ENCODE measurements at regions not wholly inside any gene's neighbourhood (a gene's known extent, or its start where the extent isn't known, plus 50 kb on each side); places are given as distances from the start of the nearest gene placed in this dataset.
"Not testable (repeated sequence)": the region's sequence is repeated elsewhere in the genome, so short reads cannot be mapped to it uniquely, and the experiment has no call there.

DNA sequence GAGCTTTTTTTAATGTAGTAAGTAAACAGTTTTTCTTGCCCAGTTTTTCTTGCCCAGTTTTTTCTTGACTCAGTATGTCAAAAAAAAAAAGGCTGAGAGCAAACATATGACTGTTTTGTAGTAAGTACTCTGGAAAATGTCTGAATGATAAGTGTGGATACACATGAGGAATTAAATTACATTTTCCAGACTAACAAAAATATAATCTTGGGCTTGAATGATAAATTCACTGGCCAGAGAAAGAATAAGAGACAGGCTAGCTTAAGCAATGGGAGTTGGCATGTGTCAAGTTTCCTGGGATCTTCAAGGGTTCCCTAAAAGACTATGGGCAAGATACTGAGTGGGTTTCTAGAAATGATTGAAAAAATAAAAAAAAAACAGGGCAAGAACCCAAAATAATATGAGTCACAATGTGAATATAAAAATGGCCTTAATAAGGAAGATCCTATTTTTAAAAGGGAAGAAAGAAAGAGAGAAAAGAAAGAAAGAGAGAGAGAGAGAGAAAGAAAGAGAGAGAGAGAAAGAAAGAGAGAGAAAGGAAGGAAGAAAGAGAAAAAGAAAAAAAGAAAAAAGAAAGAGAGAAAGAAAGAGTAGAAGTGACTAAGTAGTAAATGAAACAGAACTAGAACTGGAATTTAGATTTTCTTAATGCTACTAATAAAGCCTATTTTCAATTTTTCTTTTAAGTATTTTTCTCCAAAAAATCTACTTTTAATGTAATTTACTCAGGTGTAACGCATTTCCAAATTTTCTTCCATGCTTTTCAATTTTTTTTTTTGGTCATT lies 60.2 kb downstream of the TFPI2 start:
- DNase-seq: no peak

DNA sequence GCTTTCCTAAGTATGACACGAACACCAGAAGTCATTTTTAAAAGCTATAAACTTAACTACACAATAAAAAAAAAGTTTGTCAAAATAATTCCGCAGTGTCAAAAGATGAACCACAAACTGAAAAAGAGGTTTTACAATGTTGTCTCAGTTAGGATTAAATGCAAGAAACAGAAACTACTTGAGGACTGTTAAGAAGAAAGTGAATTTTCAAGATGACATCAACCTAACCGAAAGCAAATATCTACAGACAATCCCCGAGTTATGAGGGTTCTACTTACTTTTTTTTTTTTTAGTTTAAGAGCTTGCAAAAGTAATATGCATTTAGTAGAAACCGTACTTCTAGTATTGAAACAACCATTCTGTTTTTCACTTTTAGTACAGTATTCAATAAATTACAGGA lies 62.3 kb downstream of the TFPI2 start:
- no peak for DNase-seq

DNA sequence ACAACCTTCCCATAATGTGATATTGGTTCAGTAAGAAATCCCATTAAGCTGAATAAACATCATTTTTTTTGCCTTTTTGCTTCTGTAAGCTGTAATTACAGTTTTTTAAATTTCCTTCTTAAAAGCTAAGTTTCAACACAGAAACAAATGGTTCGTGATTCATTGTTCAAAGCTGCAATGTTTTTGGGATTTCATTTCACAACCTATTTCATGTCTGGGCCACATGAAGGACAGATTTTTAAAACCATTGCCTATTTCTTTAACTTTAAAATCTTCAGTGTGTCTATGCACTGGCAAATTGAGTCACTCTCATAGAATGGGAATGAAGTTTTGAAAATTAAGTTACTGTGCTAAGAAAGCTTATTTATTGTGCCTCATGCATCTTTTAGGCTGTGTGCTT lies 66.9 kb downstream of the TFPI2 start:
- DNase-seq: no peak

DNA sequence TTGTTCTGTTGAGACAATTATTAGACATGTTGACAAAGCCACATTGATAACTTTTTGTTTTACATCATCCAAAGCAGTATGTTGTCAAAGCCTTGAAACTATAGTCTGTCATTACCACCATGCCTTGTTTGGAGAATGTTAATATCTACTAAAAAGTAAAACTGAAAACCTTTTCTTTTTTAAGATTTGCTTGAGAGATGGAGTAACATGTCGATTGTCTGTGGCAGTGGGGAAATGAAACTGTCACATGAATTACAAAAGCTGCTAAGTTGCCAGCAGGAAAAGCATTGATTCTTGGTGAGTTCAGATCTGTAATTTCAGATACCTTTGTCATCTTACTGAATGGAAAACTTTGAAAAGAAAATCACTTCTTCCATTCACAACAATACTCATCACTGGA lies 69.1 kb downstream of the TFPI2 start:
- no peak for DNase-seq

DNA sequence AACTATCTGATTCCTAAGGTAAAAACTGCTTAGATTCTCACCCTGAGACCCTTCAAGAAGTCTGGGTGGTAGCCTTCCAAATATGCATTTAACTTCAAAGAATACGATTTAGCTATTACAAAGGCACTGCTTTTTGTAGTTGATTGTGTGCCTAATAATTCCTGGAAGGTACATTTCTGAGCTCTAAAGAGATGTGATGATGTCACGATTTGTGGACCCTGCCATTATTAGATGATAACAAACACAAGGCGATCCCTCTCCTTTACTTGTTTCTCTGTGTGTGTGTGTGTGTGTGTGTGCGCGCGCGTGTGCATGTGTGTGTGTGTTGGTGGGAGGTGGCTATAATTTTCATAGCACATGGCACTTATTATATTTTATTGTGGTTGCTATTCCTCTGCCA lies 70.9 kb downstream of the TFPI2 start:
- no peak for DNase-seq

DNA sequence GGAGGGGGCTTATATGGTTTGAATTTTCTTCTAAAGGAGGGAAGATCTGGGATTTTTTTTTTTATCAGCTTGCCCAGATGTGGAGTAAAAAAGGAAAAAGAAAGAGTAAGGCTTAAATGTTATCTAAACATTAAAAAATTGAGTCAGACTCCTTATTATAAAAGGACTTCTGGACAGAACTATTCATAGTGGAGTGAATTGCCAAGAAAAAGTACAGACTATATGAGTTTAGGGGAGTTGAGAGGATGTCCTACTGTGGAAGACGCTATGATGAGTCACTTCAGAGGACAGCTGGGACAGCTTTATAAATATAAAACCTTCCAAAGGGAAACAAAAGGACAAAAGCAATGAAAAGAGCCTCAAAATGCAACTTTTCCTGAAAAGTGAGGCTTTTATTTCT lies 73.0 kb downstream of the TFPI2 start:
- DNase-seq: no peak

DNA sequence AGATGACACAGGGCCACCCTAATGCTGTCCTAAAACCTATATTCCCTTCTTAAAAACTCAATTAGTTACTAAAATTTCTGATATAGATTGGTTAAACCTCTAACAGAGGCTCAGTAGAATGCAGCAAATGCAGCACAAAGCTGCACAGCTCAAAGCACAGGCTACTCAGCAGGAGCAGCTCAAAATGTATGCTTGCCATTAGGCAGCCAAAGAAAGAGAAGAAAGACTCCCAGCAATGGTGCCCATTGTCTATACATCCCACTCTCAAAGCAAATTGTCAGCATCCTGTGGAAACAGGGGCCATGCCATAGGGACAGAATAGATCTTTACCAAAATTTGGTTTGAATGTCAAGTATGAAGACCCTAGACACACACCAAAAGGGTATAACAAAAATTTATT lies 73.5 kb downstream of the TFPI2 start:
- no peak for DNase-seq

DNA sequence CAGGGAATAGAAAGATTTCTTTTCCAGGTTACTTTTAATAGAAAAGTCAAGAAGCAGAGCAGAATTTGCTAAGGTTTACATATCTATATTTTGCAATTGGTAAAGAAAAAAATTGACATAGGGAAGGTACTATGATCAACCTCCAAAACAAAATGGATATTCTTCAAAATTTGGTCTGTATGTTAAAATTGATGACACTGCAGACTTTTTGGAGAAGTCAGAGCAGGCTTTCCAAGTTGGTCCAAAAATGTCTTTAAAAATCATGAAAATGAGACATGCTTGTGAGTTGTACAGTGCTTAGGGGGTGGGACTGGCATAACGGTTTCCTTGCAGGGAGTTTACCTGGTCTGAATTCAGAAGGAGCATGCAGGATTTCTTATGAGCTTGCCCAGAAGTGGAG lies 77.0 kb downstream of the TFPI2 start:
- DNase-seq: no peak

DNA sequence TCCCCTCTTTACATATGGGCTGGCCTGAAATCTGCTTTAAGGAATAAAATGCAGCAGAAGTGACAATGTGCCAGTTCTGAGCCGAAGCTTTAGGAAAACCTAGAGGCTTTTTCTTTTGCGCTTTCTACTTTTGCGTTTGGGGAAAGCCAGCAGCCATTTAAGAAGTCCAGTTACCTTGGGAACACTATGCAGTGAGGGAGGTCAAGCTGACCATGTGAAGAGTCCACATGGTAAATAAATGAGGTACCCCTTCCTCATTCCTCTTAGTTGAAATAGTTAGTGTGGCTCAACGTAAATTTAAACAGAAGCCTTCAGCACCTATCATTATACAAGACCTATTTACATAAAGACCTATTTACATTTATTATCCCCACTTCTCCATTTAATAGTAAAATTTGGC lies 78.5 kb downstream of the TFPI2 start:
- DNase-seq: no peak

DNA sequence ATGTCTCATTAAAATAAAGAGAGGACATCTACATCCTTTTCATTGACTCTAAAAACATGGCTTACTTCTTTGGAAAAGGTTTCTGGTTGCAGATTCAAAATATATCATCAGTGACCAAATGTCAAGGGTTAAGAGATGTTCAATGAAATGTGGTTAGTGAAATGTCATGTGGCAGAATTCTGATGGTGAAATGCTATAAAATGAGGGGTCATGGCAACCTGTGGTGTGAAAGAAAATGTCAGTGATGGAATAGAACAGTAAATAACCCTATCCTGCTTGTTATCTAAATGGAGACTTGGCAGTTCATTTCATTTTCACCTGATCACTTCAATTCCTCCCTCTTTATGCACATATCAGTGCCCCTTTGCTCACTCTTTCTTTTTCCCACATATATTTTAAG lies 79.4 kb downstream of the TFPI2 start:
- no peak for DNase-seq

DNA sequence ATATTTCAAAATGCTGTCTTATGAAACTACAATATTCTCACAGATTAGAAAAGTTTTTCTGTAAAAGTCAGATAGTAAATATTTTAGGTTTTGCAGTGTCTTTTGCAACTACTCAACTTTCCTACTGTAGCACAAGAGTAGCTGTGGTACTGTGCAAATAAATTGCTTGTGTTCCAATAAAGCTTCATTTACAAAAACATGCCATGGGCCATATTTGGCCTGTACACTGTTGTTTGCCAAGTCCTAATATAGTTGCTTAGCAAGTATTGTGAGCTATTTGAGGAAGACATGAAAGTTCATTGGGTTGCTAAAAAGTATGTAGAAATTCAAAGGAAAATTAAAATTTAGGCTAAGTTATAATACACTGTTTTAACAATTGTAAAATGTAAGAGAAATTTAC lies 80.0 kb downstream of the TFPI2 start:
- no peak for DNase-seq

DNA sequence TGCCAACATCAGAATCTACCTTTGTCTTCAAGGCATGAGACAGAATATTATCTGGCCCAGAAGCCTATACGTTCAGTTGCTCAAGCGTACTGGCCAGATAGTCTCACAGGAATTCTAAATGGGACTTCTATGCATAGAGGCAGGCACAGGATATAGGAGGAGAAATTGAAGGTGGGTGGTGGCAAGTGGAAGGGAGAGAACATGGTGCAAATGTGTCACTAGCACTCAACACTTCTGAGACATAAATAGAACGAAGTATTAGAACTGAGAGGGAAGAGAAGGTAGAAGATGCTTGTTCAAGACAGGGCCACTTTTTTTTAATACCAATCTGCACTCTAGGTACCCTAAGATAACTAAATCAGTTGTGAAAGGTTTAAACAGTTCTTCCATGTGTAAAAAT lies 85.8 kb downstream of the TFPI2 start:
- no peak for DNase-seq

DNA sequence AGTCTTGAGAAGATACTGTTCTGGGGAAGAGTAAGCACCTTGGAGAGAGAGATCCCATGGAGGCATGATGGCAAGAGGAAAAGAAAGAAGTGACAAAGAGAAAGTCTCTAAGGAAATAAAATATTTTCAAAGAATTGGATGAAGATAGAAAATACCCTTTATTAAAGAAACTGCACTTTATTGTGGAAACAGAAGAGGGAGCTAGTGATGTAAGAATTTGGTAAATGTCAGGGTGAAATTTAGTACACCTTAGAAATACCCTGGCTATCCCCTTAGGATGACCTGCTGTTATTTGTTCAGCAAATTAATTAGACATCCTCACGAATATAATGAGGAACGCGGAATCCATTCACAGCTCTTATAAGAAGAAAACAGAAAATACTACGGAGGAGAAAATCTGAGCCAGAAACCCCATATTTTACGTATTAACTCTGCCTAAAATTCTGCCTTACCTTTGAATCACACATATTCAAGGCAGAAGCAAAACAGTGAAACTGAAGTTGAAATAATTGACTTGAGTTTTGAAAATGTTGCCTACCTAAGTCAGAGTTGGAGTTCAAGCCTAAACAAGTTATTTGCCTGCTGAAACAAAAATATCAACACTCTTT lies 90.7 kb downstream of the TFPI2 start:
- DNase-seq: no peak

DNA sequence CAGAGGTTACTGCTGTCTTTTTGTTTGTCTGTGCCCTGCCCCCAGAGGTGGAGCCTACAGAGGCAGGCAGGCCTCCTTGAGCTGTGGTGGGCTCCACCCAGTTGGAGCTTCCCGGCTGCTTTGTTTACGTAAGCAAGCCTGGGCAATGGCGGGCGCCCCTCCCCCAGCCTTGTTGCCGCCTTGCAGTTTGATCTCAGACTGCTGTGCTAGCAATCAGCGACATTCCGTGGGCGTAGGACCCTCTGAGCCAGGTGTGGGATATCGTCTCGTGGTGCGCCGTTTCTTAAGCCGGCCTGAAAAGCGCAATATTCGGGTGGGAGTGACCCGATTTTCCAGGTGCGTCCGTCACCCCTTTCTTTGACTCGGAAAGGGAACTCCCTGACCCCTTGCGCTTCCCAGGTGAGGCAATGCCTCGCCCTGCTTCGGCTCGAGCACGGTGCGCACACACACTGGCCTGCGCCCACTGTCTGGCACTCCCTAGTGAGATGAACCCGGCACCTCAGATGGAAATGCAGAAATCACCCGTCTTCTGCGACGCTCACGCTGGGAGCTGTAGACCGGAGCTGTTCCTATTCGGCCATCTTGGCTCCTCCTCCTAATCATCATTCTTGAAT lies 97.4 kb downstream of the TFPI2 start:
- not testable (repeated sequence) for DNase-seq

DNA sequence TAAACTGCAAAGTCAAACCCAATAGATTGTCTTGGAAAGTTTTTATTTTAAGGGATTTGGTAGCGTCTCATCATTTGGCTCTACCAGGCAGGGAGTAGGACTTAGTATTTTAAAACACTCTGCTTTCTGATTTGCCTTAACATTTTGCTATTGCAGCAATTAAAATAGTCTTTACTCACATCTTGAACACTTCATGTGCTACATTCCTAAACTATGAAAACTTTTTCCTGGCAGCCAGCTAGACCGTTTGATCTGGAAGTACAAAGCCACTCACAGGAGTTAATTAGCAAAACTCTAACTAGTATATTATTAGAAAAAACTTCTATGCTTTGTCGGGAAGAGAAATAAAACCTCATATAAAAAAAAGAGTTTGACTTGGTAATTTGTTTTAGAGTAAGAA lies 111.4 kb downstream of the TFPI2 start:
- DNase-seq: no peak

DNA sequence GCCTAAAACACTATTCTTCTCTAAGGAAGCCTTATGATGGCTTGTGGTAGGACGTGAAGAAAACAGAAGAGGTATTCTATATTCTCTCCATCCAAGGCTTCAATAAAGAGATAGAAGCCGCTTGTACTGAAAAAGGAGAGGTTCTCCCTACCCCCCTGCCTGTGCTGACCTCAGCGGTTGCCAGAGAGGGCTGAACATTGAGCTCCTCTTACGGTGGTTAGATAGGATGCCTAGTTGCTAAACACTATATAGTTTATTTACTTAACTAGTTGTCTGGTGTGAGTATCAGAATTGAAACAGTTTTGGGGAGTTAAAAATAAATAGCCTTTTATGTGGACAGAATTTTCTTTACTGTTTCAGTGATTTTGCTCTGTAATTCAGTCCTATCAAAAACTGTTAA lies 112.2 kb downstream of the TFPI2 start:
- DNase-seq: no peak

DNA sequence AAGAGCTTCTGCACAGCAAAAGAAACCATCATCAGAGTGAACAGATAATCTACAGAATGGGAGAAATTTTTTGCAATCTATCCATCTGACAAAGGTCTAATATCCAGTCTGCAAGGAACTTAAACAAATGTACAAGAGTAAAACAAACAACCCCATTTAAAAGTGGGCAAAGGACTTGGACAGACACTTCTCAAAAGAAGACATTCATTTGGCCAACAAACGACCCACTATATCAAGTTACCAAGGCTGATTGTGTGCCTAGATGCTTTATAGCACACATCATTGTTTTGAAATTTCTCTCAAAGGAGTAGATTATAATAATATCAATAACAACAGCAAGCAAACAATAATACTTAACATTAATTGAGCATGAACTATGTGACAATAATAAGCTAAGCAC lies 117.1 kb downstream of the TFPI2 start:
- no peak for DNase-seq

DNA sequence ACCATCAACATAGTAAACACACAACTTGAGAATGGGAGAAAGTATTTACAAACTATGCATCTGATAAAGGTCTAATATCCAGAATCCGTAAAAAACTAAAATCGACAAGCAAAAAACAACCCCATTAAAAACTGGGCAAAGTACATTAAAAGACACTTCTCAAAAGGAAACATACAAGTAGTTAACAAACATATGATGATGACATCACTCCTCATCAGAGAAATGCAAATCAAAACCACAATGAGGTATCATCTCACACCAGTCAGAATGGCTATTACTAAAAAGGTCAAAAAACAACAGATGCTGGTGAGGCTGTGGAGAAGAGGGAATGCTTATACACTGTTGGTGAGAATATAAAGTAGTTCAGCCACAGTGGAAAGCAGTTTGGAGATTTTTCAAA lies 125.1 kb downstream of the TFPI2 start:
- no peak for DNase-seq

DNA sequence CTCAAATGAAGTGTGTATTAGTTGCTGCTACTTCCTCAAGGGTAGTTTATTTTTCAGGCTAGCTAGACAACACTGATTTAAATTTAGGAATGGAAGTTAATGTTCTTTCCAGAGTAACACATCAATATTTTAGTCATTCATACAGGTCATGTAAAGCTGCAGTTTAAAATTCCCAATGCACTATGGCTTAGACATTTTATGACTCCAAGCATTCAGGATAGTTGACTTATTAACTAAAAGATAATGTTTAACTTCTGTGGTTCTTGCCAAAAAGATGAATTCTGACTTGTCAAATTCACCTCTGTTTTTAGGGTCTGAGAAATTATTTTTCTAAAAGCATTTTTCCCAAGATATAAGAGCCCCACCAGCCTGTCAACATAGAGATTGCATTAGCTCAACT lies 131.9 kb downstream of the TFPI2 start:
- DNase-seq: no peak

DNA sequence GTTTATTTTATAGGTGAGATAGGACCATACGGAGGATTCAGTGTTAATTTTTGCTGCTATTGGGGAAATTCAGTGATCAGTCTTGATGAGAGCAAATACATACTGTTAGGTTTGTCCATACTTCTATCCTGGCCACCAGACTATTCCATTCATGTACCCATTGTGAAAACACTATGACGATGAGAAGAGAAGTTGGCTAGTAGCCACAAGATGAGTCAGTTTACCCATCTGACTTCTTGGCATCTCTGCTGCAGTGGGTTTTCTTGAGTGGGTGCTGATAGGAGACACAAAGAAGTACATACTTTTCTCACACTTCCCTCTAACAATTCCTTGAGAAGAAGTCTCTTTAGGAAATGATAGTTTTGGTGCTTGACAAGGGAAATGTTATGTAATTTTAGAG lies 133.1 kb downstream of the TFPI2 start:
- DNase-seq: no peak

DNA sequence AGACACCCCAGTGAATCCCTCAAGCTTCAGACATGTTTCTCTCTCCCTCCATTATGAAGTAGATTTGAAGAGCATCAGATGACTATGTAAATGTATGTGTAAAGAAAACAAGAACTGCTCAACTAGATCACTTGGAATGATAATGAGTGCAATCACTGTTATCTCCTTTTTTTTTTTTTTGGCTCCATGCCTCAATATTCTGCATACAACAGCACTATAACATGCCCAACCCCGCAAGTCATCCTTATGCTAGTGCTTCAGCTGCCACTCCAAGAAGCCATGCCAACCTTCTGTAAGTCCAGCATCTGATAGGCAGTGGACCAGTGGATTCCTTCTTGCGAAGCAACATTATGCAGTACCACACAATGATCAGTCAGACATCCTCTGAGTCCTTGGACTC lies 133.7 kb downstream of the TFPI2 start:
- no peak for DNase-seq

DNA sequence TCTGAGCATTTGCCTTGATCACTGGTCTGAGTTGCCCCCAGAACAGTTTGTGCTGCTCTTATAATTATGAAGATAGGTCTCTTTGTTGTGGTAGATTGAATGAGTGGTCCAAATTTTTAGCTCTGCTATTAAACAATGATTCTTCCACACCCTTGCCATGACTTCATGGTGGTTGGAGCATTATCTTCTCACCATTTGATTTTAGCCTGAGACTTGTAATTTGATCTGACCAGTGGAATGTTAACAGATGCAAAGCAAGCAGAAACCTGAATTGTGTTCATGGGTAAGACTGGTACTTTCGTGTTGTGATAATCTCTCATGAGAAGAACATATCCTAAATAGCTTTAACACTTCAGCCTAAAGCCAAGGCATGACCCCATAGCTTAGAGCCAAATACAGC lies 139.1 kb downstream of the TFPI2 start:
- no peak for DNase-seq

DNA sequence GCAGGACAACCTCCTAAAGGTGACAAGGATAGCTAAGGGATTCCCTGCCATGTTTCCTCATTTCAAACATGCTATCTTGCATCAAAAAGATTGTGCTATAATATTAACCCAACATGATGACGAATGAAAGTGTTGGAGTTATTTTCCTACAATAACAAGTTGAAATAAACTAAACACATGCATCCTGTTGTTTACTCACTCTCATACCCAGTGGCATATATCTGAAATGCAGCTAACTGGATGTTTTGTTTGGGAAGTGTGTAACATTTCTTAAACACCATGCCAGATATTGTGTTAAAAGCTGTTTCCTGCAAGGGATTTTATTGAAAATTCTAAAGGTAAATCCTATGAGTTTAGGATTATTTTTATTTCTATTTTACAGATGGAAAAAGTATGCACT lies 139.6 kb downstream of the TFPI2 start:
- no peak for DNase-seq

Data from amygdala (tissue), 56 donors.